K562 (cell line): ENCODE measurements at regions not wholly inside any gene's neighbourhood (a gene's known extent, or its start where the extent isn't known, plus 50 kb on each side); places are given as distances from the start of the nearest gene placed in this dataset.

ENCODE experiments used
- ATAC-seq: fragments of 200-7000 bp; cut with Tn5 transposase; 3 replicates; pipeline ENCODE4 v1.9.1; 2020; ENCODE audit warnings: moderate library complexity
- BruUV-seq: library from RNA; stranded (reverse); fragments of 400-500 nt; replicated peaks from 2 replicates; lab custom pipeline; 2021; lab: Mats Ljungman, UMichigan
- CTCF ChIA-PET: fragments of 300-600 bp; formaldehyde crosslinking; extraction: SDS; loops from one replicate; lab custom pipeline; 2021; ENCODE audit warnings: low intra/inter-chr PET ratio; lab: Yijun Ruan, JAX
- POLR2A ChIA-PET: fragments of 300-600, 350-650 bp; sonication (Branson Sonifier 250); formaldehyde crosslinking; extraction: SDS; loops from one replicate; lab custom pipeline; 2021; ENCODE audit warnings: antibody characterized with exemption, inconsistent platforms; lab: Yijun Ruan, JAX
- DNase-seq, 4 experiments: peaks; one replicate each; pipeline versions ENCODE4 v3.0.0 to v3.0.0-alpha.2; 2011 to 2018; ENCODE audit warnings: low spot score in 3 of 4, mixed read lengths in 3 of 4; ENCODE audit errors: extremely low read depth in 1 of 4
- FAIRE-seq: peaks from 2 replicates; lab custom pipeline; 2011; peaks lifted over from hg19 to GRCh38; lab: Jason Lieb, UNC
- H2AFZ ChIP-seq: 2 replicates; pipeline ENCODE4 v1.6.0; 2011; ENCODE audit warnings: low read depth, low read length, control low read depth, inconsistent platforms
- H3K27ac ChIP-seq: fragments of 200-600 bp; 3 replicates; pipeline ENCODE4 v1.8.0; 2011; ENCODE audit warnings: low read depth, mild to moderate bottlenecking, control low read depth, inconsistent platforms, low read length, moderate library complexity, mixed read lengths; ENCODE audit errors: extremely low read depth
- H3K27me3 ChIP-seq, 2 experiments: fragments of 300-600 bp in 1 of 2; 2 replicates in 1 of 2; 3 replicates in 1 of 2; pipeline versions ENCODE4 v1.6.0 to v1.8.0; 2011; ENCODE audit warnings: inconsistent platforms in 2 of 2, low read length in 2 of 2, mild to moderate bottlenecking in 1 of 2, mixed read lengths in 1 of 2, moderate library complexity in 1 of 2; ENCODE audit not compliant: control insufficient read depth in 2 of 2, insufficient read depth in 2 of 2
- H3K36me3 ChIP-seq: fragments of 300-600 bp; 3 replicates; pipeline ENCODE4 v1.8.0; 2011; ENCODE audit warnings: mild to moderate bottlenecking, low read length, inconsistent platforms; ENCODE audit not compliant: control insufficient read depth, insufficient read depth
- H3K4me1 ChIP-seq, 2 experiments: fragments of 200-600 bp in 1 of 2; replicated peaks in 1 of 2; 2 replicates in 1 of 2; 3 replicates in 1 of 2; pipeline versions ENCODE4 v1.5.1 to v1.8.0; 2011; ENCODE audit warnings: inconsistent platforms in 2 of 2, low read length in 2 of 2, mild to moderate bottlenecking in 1 of 2, mixed read lengths in 1 of 2, moderate library complexity in 1 of 2; ENCODE audit not compliant: control insufficient read depth in 2 of 2, insufficient read depth in 2 of 2
- H3K4me2 ChIP-seq: 2 replicates; pipeline ENCODE4 v1.6.1; 2011; ENCODE audit warnings: low read length, control low read depth, inconsistent platforms, mixed read lengths; ENCODE audit not compliant: insufficient read depth
- H3K4me3 ChIP-seq: fragments of 200-600 bp; sonication (generic), shearing (Covaris generic); 2 replicates; pipeline ENCODE4 v1.5.1; 2016; ENCODE audit warnings: control low read depth, inconsistent platforms
- H3K79me2 ChIP-seq: fragments of 200-600 bp; 3 replicates; pipeline ENCODE4 v1.8.0; 2011; ENCODE audit warnings: low read length, inconsistent platforms; ENCODE audit not compliant: control insufficient read depth, insufficient read depth
- H3K9ac ChIP-seq, 2 experiments: 2 replicates each; pipeline versions ENCODE4 v1.6.0 to v1.6.1; 2011; ENCODE audit warnings: low read depth in 2 of 2, low read length in 2 of 2, control low read depth in 1 of 2, inconsistent platforms in 1 of 2, mild to moderate bottlenecking in 1 of 2, mixed read lengths in 1 of 2; ENCODE audit not compliant: insufficient read depth in 1 of 2
- H3K9me1 ChIP-seq: one replicate; pipeline ENCODE4 v1.6.0; 2011; ENCODE audit warnings: inconsistent platforms, mild to moderate bottlenecking, low read length, moderate library complexity; ENCODE audit not compliant: control insufficient read depth, insufficient read depth
- H3K9me3 ChIP-seq: replicated peaks from 2 replicates; pipeline ENCODE4 v1.5.1; 2011; ENCODE audit warnings: low read depth, low read length, inconsistent platforms; ENCODE audit not compliant: control insufficient read depth, insufficient read depth
- H4K20me1 ChIP-seq: replicated peaks from 2 replicates; pipeline ENCODE4 v1.6.1; 2011; ENCODE audit warnings: low read length, inconsistent platforms, mixed read lengths; ENCODE audit not compliant: control insufficient read depth, insufficient read depth
- CTCFL ChIP-seq: IDR thresholded peaks from 2 replicates; pipeline ENCODE4 v1.6.1; 2011; ENCODE audit warnings: borderline replicate concordance, low read depth, mild to moderate bottlenecking, moderate library complexity, low read length; ENCODE audit not compliant: insufficient read depth, poor library complexity, severe bottlenecking
- ESRRB ChIP-seq: fragments of 250-450 bp; sonication (Bioruptor Pico); IDR thresholded peaks from 2 replicates; pipeline ENCODE4 v1.5.0; 2020; ENCODE audit warnings: mild to moderate bottlenecking, moderate library complexity, borderline replicate concordance
- FOXJ2 ChIP-seq: fragments of 200-800 bp; sonication (Bioruptor generic); IDR thresholded peaks from 2 replicates; pipeline ENCODE4 v1.6.1; 2016; ENCODE audit warnings: missing genetic modification characterization, missing compliant biosample characterization
- ZBTB17 ChIP-seq: fragments of 450-650 bp; formaldehyde crosslinking; IDR thresholded peaks from 2 replicates; pipeline ENCODE4 v1.4.0; 2020; ENCODE audit warnings: mild to moderate bottlenecking
- ZFP1 ChIP-seq: fragments of 450-650 bp; formaldehyde crosslinking; IDR thresholded peaks from 2 replicates; pipeline ENCODE4 v1.4.0; 2020; ENCODE audit warnings: mild to moderate bottlenecking, mixed read lengths
- ZNF277 ChIP-seq: fragments of 250-450 bp; sonication (Bioruptor Pico); IDR thresholded peaks from 2 replicates; pipeline ENCODE4 v1.8.0; 2022; ENCODE audit warnings: inconsistent platforms, mild to moderate bottlenecking, moderate library complexity, borderline replicate concordance
- WGBS: fragments of 100-300 bp; shearing (Covaris generic); methylation state at CpG from one replicate; pipeline ENCODE4 v1.1.6; 2016; ENCODE audit warnings: low coverage, mixed read lengths; ENCODE audit not compliant: insufficient coverage; ENCODE audit errors: missing lambda C conversion rate; 5-methylcytosine and 5-hydroxymethylcytosine counted together
- in situ Hi-C: fragments of 300-500 bp; cut with MboI; formaldehyde crosslinking; loops from 4 replicates; pipeline ENCODE4 v1.15.0; 2018; ENCODE audit warnings: inconsistent platforms, mixed read lengths
- intact Hi-C: fragments of 100-400 bp; cut with micrococcal nuclease; formaldehyde crosslinking; loops from 2 replicates; pipeline ENCODE4 v1.14.2; 2022

GRCh38 chr3:107880702-107881101 is 210.1 kb downstream of the CD47 start:
- Histone ChIP-seq H3K9ac (no peak overlapping the region), H3K27me3 (peaks cover 0 to 12% of the 10 kb centered on the region in 2 experiments; a peak in 2 of 5 replicates), H3K79me2 (no peaks in the 10 kb centered on the region), H3K4me3 (no peak overlapping the region), H3K9me3 (no peaks in the 10 kb centered on the region), H3K27ac (no peak overlapping the region), H3K9me1 (no peaks in the 10 kb centered on the region), H4K20me1 (no peaks in the 10 kb centered on the region), H2AFZ (no peak overlapping the region), H3K4me2 (no peak overlapping the region), H3K36me3 (no peaks in the 10 kb centered on the region), H3K4me1 (no peaks in the 10 kb centered on the region)
- ChIA-PET POLR2A (interaction anchor here (0.5 kb wide), 1 partner anchor 47 kb away, joined by 3 read pairs; no protein-coding TSS in a partner anchor), CTCF (no interaction called here)
- ATAC-seq (no peak), FAIRE-seq (no peak), DNase-seq (no peak)
- intact Hi-C loops (no loop called here), in situ Hi-C loops (no loop called here)
- no peak for TF ChIP-seq ZNF277 (CRISPR knock-in tag)
- TF ChIP-seq ZBTB17 (CRISPR knock-in tag) = no peak
- no peak for TF ChIP-seq FOXJ2 (tag)
- TF ChIP-seq ZFP1 (CRISPR knock-in tag) = no peak
- TF ChIP-seq ESRRB (CRISPR knock-in tag) = no peak
- no peak for TF ChIP-seq CTCFL
- no TSS peak for BruUV-seq
- 3% methylated on average over 4 of the region's 4 CpGs for WGBS
